Hepatocyte (in vitro differentiated cells): ENCODE measurements at regions not wholly inside any gene's neighbourhood (a gene's known extent, or its start where the extent isn't known, plus 50 kb on each side); places are given as distances from the start of the nearest gene placed in this dataset.

Source experiments
- CTCF ChIP-seq: fragments of 200-600 bp; sonication (generic); IDR thresholded peaks from 2 replicates; pipeline ENCODE4 v1.5.1; 2016; ENCODE audit warnings: antibody characterized with exemption, mild to moderate bottlenecking; ENCODE audit not compliant: poor library complexity
- EZH2 ChIP-seq: fragments of 200-600 bp; sonication (generic); IDR thresholded peaks from 2 replicates; pipeline ENCODE4 v1.6.1; 2016; ENCODE audit warnings: antibody characterized with exemption, mild to moderate bottlenecking, borderline replicate concordance

DNA sequence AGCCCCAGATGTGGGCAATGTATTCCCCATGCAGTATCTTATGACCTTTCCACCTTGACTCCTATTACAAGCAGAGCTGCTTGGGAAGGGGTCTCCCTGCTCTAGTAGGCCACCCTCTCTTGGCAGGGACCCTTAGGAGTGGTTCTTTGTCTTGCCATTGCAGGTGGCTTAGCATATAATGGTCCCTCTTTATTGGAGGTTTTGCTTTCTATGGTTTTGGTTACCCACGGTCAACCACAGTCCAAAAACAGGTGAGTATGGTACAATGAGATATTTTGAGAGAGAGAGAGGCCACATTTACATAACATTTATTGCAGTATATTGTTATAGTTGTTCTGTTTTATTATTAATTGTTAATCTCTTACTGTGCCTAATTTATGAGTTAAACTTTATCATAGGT is 472.8 kb upstream of the ASIC2 start:
- TF ChIP-seq CTCF (no peak), EZH2 (no peak)
